ENCODE measurements at regions not wholly inside any gene's neighbourhood (a gene's known extent, or its start where the extent isn't known, plus 50 kb on each side); places are given as distances from the start of the nearest gene placed in this dataset.
"Not testable (repeated sequence)": the region's sequence is repeated elsewhere in the genome, so short reads cannot be mapped to it uniquely, and the experiment has no call there.

DNA sequence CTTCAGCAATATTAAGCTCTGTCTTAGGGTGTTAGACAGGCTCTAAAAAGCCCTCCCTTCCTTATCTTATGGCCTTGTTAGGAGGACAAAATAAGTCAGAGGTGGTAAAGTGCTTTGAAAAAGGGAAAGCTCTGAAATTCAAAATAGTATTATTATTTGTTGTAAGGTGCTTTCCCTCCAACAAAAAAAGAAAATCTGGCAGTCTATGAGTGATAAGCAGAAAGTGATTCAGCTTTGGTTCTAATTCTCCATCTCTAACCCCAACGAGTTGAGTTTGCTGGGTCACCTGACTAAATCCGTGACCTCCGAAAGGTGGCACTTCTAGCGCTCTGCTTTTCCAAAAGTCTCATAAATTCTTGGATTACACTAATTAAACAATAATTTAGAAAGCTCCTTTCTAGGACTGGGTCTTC, 305.1 kb downstream of the BCL2L11 start:
- TF ChIP-seq CTCF (IDR thresholded peaks at IDR 0.05; ENCODE audit: insufficient read depth, low read length), result not testable (repeated sequence)
- TF ChIP-seq, protein P1, sequence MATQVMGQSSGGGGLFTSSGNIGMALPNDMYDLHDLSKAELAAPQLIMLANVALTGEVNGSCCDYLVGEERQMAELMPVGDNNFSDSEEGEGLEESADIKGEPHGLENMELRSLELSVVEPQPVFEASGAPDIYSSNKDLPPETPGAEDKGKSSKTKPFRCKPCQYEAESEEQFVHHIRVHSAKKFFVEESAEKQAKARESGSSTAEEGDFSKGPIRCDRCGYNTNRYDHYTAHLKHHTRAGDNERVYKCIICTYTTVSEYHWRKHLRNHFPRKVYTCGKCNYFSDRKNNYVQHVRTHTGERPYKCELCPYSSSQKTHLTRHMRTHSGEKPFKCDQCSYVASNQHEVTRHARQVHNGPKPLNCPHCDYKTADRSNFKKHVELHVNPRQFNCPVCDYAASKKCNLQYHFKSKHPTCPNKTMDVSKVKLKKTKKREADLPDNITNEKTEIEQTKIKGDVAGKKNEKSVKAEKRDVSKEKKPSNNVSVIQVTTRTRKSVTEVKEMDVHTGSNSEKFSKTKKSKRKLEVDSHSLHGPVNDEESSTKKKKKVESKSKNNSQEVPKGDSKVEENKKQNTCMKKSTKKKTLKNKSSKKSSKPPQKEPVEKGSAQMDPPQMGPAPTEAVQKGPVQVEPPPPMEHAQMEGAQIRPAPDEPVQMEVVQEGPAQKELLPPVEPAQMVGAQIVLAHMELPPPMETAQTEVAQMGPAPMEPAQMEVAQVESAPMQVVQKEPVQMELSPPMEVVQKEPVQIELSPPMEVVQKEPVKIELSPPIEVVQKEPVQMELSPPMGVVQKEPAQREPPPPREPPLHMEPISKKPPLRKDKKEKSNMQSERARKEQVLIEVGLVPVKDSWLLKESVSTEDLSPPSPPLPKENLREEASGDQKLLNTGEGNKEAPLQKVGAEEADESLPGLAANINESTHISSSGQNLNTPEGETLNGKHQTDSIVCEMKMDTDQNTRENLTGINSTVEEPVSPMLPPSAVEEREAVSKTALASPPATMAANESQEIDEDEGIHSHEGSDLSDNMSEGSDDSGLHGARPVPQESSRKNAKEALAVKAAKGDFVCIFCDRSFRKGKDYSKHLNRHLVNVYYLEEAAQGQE (IDR thresholded peaks at IDR 0.05; ENCODE audit: insufficient replicate concordance, low read depth), result not testable (repeated sequence)
